Loucy (cell line): ENCODE measurements at regions not wholly inside any gene's neighbourhood (a gene's known extent, or its start where the extent isn't known, plus 50 kb on each side); places are given as distances from the start of the nearest gene placed in this dataset.

Source experiments
- H2AFZ ChIP-seq: fragments of 200-600 bp; sonication (generic); 2 replicates; pipeline ENCODE4 v1.6.0; 2016; ENCODE audit warnings: antibody characterized with exemption, mild to moderate bottlenecking, low read length, moderate library complexity
- H3F3A ChIP-seq: fragments of 200-600 bp; 2 replicates; pipeline ENCODE4 v1.6.0; 2016; ENCODE audit warnings: antibody characterized with exemption, low read depth, mild to moderate bottlenecking
- H3K27me3 ChIP-seq: fragments of 200-600 bp; sonication (generic); 2 replicates; pipeline ENCODE4 v1.6.1; 2014; ENCODE audit warnings: low read length, mild to moderate bottlenecking; ENCODE audit not compliant: insufficient read depth, poor library complexity, severe bottlenecking
- H3K36me3 ChIP-seq: fragments of 200-600 bp; sonication (generic); 2 replicates; pipeline ENCODE4 v1.6.1; 2016; ENCODE audit warnings: low read length; ENCODE audit not compliant: insufficient read depth
- H3K4me1 ChIP-seq: fragments of 200-600 bp; sonication (generic); 2 replicates; pipeline ENCODE4 v1.5.1; 2014; ENCODE audit warnings: low read length, mild to moderate bottlenecking; ENCODE audit not compliant: insufficient read depth, poor library complexity, severe bottlenecking
- H3K4me2 ChIP-seq: fragments of 200-600 bp; sonication (generic); 2 replicates; pipeline ENCODE4 v1.6.0; 2014; ENCODE audit warnings: antibody characterized with exemption, low read length, low read depth, mild to moderate bottlenecking; ENCODE audit not compliant: poor library complexity, severe bottlenecking
- H3K4me3 ChIP-seq: fragments of 200-600 bp; sonication (generic); 2 replicates; pipeline ENCODE4 v1.5.1; 2014; ENCODE audit warnings: low read length, mild to moderate bottlenecking, mixed read lengths; ENCODE audit not compliant: poor library complexity, severe bottlenecking
- H3K79me2 ChIP-seq: fragments of 200-600 bp; sonication (generic); 2 replicates; pipeline ENCODE4 v1.6.1; 2014; ENCODE audit warnings: low read length; ENCODE audit not compliant: insufficient read depth
- H3K9ac ChIP-seq: fragments of 200-600 bp; sonication (generic); 2 replicates; pipeline ENCODE4 v1.6.0; 2014; ENCODE audit warnings: mild to moderate bottlenecking, low read depth, low read length, moderate library complexity; ENCODE audit not compliant: poor library complexity, severe bottlenecking
- H3K9me2 ChIP-seq: fragments of 200-600 bp; sonication (generic); replicated peaks from 2 replicates; pipeline ENCODE4 v1.6.1; 2016; ENCODE audit warnings: low read depth, low read length, mixed read lengths
- H3K9me3 ChIP-seq: fragments of 200-600 bp; sonication (generic); 2 replicates; pipeline ENCODE4 v1.6.1; 2014; ENCODE audit warnings: mild to moderate bottlenecking, antibody characterized with exemption, low read length, low read depth; ENCODE audit not compliant: insufficient read depth
- H4K20me1 ChIP-seq: fragments of 200-600 bp; sonication (generic); 2 replicates; pipeline ENCODE4 v1.6.0; 2014; ENCODE audit warnings: antibody characterized with exemption, low read length, mild to moderate bottlenecking; ENCODE audit not compliant: insufficient read depth, poor library complexity, severe bottlenecking
- CTCF ChIP-seq: fragments of 200-600 bp; sonication (generic); conservative IDR thresholded peaks from 2 replicates; pipeline ENCODE4 v1.5.1; 2014; ENCODE audit warnings: mild to moderate bottlenecking, antibody characterized with exemption, low read length
- EZH2phosphoT487 ChIP-seq: fragments of 200-600 bp; IDR thresholded peaks from 2 replicates; pipeline ENCODE4 v1.6.1; 2018; ENCODE audit warnings: antibody characterized with exemption, mild to moderate bottlenecking, moderate library complexity, borderline replicate concordance

- no peaks in the 10 kb centered on the region for H3K4me1 ChIP-seq
- no peak for TF ChIP-seq EZH2phosphoT487
- no peak for TF ChIP-seq CTCF
- H3K27me3 ChIP-seq = no peaks in the 10 kb centered on the region
- no peak overlapping the region for H3K9ac ChIP-seq
- H3K79me2 ChIP-seq = no peaks in the 10 kb centered on the region
- no peaks in the 10 kb centered on the region for H3F3A ChIP-seq
- H3K9me3 ChIP-seq = no peaks in the 10 kb centered on the region
- no peaks in the 10 kb centered on the region for H3K36me3 ChIP-seq
- no peak overlapping the region for H3K4me2 ChIP-seq
- H3K4me3 ChIP-seq = no peak overlapping the region
- H3K9me2 ChIP-seq = no peaks in the 10 kb centered on the region
- H4K20me1 ChIP-seq = no peaks in the 10 kb centered on the region
- no peak overlapping the region for H2AFZ ChIP-seq
Measured at GRCh38 chr10:129116371-129116770, 350.7 kb upstream of the MGMT start.

GRCh38 chr10:129120441-129120840 is 346.6 kb upstream of the MGMT start:
- H3K4me2 ChIP-seq = no peak overlapping the region
- H3K79me2 ChIP-seq = no peaks in the 10 kb centered on the region
- H3F3A ChIP-seq = no peaks in the 10 kb centered on the region
- H3K4me1 ChIP-seq = no peaks in the 10 kb centered on the region
- H3K9ac ChIP-seq = no peak overlapping the region
- no peak overlapping the region for H2AFZ ChIP-seq
- no peaks in the 10 kb centered on the region for H3K27me3 ChIP-seq
- H3K9me2 ChIP-seq = no peaks in the 10 kb centered on the region
- no peaks in the 10 kb centered on the region for H3K9me3 ChIP-seq
- no peaks in the 10 kb centered on the region for H3K36me3 ChIP-seq
- no peaks in the 10 kb centered on the region for H4K20me1 ChIP-seq
- H3K4me3 ChIP-seq = no peak overlapping the region
- no peak for TF ChIP-seq EZH2phosphoT487
- TF ChIP-seq CTCF = no peak

GRCh38 chr10:129122846-129123245 is 344.2 kb upstream of the MGMT start:
- H3K27me3 ChIP-seq = no peaks in the 10 kb centered on the region
- TF ChIP-seq CTCF (no peak), EZH2phosphoT487 (no peak)
- H3K9me3 ChIP-seq = no peaks in the 10 kb centered on the region
- no peaks in the 10 kb centered on the region for H3K79me2 ChIP-seq
- no peaks in the 10 kb centered on the region for H4K20me1 ChIP-seq
- no peaks in the 10 kb centered on the region for H3F3A ChIP-seq
- no peak overlapping the region for H2AFZ ChIP-seq
- H3K4me1 ChIP-seq = no peaks in the 10 kb centered on the region
- no peak overlapping the region for H3K4me2 ChIP-seq
- H3K9ac ChIP-seq = no peak overlapping the region
- no peaks in the 10 kb centered on the region for H3K9me2 ChIP-seq
- H3K36me3 ChIP-seq = no peaks in the 10 kb centered on the region
- no peak overlapping the region for H3K4me3 ChIP-seq
